GM18499 (cell line): ENCODE measurements at regions not wholly inside any gene's neighbourhood (a gene's known extent, or its start where the extent isn't known, plus 50 kb on each side); places are given as distances from the start of the nearest gene placed in this dataset.

ENCODE experiments used
- ATAC-seq: cut with Tn5 transposase; IDR thresholded peaks from one replicate; pipeline ENCODE4 v1.9.1; 2021; ENCODE audit warnings: moderate number of reproducible peaks; ENCODE audit not compliant: insufficient read depth, unreplicated experiment

- ATAC-seq = no peak
Observed at GRCh38 chr1:163013826-163014600, 55.1 kb upstream of the RGS4 start.

- no peak for ATAC-seq
Observed at GRCh38 chr1:163006051-163006834, 62.9 kb upstream of the RGS4 start.

GRCh38 chr1:162997499-162998285 lies 71.5 kb upstream of the RGS4 start:
- no peak for ATAC-seq

GRCh38 chr1:162996261-162996660 lies 72.9 kb upstream of the RGS4 start:
- ATAC-seq = no peak

GRCh38 chr1:162994921-162995320 lies 74.2 kb upstream of the RGS4 start:
- ATAC-seq = no peak

- ATAC-seq = no peak
Observed at GRCh38 chr1:162993846-162994245, 75.3 kb upstream of the RGS4 start.

- ATAC-seq = no peak
Observed at GRCh38 chr1:162992945-162993344, 76.2 kb upstream of the RGS4 start.

GRCh38 chr1:162991444-162991843 lies 77.7 kb upstream of the RGS4 start:
- no peak for ATAC-seq

GRCh38 chr1:162990665-162991064 lies 78.5 kb upstream of the RGS4 start:
- no peak for ATAC-seq

- no peak for ATAC-seq
Observed at GRCh38 chr1:162988869-162989268, 80.3 kb upstream of the RGS4 start.

GRCh38 chr1:162987866-162988265 lies 81.3 kb upstream of the RGS4 start:
- ATAC-seq = no peak

- no peak for ATAC-seq
Observed at GRCh38 chr1:162985816-162986435, 83.2 kb upstream of the RGS4 start.

GRCh38 chr1:162984699-162985098 lies 84.5 kb upstream of the RGS4 start:
- no peak for ATAC-seq

- no peak for ATAC-seq
Observed at GRCh38 chr1:162983671-162984425, 85.3 kb upstream of the RGS4 start.

- ATAC-seq = no peak
Observed at GRCh38 chr1:162982364-162982763, 86.8 kb upstream of the RGS4 start.

- no peak for ATAC-seq
Observed at GRCh38 chr1:162977944-162978568, 91.1 kb upstream of the RGS4 start.

- ATAC-seq = no peak
Observed at GRCh38 chr1:162976628-162977027, 92.5 kb upstream of the RGS4 start.

GRCh38 chr1:162974810-162975209 lies 94.4 kb upstream of the RGS4 start:
- no peak for ATAC-seq

GRCh38 chr1:162973381-162973795 lies 95.8 kb upstream of the RGS4 start:
- ATAC-seq = no peak
